ENCODE measurements at regions not wholly inside any gene's neighbourhood (a gene's known extent, or its start where the extent isn't known, plus 50 kb on each side); places are given as distances from the start of the nearest gene placed in this dataset.

DNA sequence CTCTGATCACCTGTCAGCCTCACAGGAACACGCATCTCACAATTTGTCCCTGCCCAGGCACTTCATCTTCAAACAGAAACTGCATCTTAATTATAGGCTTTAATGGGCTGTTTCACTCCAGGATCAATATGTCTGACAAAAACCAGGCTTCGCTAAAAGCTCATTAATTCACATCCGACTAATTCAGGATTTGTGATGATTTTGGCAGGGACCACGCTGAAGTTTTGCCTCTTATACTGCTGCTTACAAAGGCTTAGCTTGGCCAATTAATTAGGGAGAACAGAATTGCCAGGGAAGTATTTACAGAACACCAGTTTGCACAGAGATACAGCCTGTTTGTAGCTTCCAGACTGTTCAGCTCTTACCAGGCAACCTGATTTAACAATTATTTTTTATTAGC lies 541.0 kb upstream of the SPTLC3 start (continued):
- TF ChIP-seq JUND (IDR thresholded peaks at IDR 0.05; ENCODE audit: low read length) (no peak), BRCA1 (IDR thresholded peaks at IDR 0.05; ENCODE audit: low read depth, low read length) (no peak)

Measured in H1 (cell line).